Effector memory CD4-positive, alpha-beta T cell (primary cell): ENCODE measurements at regions not wholly inside any gene's neighbourhood (a gene's known extent, or its start where the extent isn't known, plus 50 kb on each side); places are given as distances from the start of the nearest gene placed in this dataset.

ENCODE experiments used
- DNase-seq, 3 donors: peaks; one replicate each; pipeline ENCODE4 v3.0.0-alpha.2; 2020
- H3K27ac ChIP-seq: 2 replicates; pipeline ENCODE4 v1.7.0; 2013; ENCODE audit warnings: mild to moderate bottlenecking, low read length, moderate library complexity; ENCODE audit not compliant: insufficient read depth, poor library complexity, severe bottlenecking
- H3K27me3 ChIP-seq: replicated peaks from 2 replicates; pipeline ENCODE4 v1.7.0; 2013; ENCODE audit warnings: mild to moderate bottlenecking, low read length; ENCODE audit not compliant: insufficient read depth, control insufficient read depth, poor library complexity, severe bottlenecking
- H3K36me3 ChIP-seq: 2 replicates; pipeline ENCODE4 v1.7.0; 2013; ENCODE audit warnings: mild to moderate bottlenecking, low read length, moderate library complexity; ENCODE audit not compliant: control insufficient read depth, insufficient read depth
- H3K4me1 ChIP-seq: 2 replicates; pipeline ENCODE4 v1.7.0; 2013; ENCODE audit warnings: low read length, mild to moderate bottlenecking; ENCODE audit not compliant: control insufficient read depth, insufficient read depth, poor library complexity, severe bottlenecking
- H3K4me3 ChIP-seq: 2 replicates; pipeline ENCODE4 v1.7.0; 2013; ENCODE audit warnings: low read length, low read depth, mild to moderate bottlenecking; ENCODE audit not compliant: insufficient read depth, poor library complexity, severe bottlenecking
- H3K9me3 ChIP-seq: 2 replicates; pipeline ENCODE4 v1.7.0; 2013; ENCODE audit warnings: mild to moderate bottlenecking, low read length, moderate library complexity; ENCODE audit not compliant: control insufficient read depth

GRCh38 chr7:148537435-148537834 is 53.1 kb upstream of the C7orf33 start:
- no peaks in the 10 kb centered on the region for H3K27me3 ChIP-seq
- no peak for DNase-seq
- no peaks in the 10 kb centered on the region for H3K9me3 ChIP-seq
- no peaks in the 10 kb centered on the region for H3K36me3 ChIP-seq
- no peak overlapping the region for H3K4me3 ChIP-seq
- H3K4me1 ChIP-seq, result no peaks in the 10 kb centered on the region
- H3K27ac ChIP-seq, result no peak overlapping the region

DNA sequence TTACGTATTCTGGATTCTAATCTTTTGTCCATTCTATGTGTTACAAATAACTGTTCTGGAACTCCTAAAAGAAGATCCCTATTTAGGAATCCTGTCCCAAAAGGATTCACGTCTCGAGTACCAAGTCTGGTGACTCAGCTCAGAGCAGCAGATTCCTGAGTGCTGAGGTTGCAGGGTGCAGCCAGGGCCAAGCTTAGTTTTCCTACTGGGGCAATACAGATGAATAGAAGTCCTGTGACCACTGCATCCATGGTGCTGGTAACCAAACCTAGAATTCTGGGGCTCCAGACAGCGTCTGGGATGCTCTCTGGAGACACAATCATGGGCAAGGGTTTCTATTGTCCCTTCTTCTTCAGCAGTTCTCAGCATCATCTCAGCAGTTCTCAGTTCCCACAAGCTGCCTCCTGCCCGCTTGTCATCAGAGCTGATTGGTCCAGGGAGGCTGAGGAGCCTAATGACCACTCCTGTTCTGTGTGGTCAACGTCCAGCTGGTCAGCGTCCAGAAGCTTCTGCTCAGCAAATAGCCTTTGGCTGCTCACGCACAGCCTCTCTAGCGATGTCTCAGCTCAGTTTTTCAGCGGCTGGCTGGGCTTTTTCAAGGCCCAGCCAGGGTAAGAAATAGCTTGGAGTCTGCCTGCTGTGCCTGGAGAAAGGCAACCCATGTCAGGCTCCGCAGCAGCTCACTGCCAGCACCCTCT is 50.4 kb upstream of the C7orf33 start:
- Histone ChIP-seq H3K27ac (no peak overlapping the region), H3K27me3 (no peaks in the 10 kb centered on the region), H3K4me1 (no peaks in the 10 kb centered on the region), H3K9me3 (no peaks in the 10 kb centered on the region), H3K4me3 (no peak overlapping the region), H3K36me3 (no peaks in the 10 kb centered on the region)
- DNase-seq, result no peak
